ENCODE measurements at regions not wholly inside any gene's neighbourhood (a gene's known extent, or its start where the extent isn't known, plus 50 kb on each side); places are given as distances from the start of the nearest gene placed in this dataset.

DNA sequence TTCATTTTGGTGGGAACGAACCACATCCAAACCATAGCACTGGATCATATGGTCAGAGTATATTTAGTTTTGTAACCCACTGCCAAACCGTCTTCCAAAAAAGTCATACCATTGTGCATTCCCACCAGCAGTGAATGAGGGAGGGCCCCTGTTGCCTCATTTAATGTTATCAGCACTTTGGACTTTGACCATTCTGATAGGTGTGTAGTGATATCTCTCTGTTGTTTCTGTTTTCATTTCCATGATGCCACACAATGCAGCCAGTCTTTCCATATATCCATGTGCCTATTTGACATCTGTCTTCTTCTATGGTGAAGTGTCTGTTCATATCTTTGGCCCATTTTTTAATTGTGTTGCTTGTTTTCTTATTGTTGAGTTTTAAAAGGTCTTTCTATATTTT, 105.0 kb upstream of the PPP2R2D start:
- TF ChIP-seq GATA2 (IDR thresholded peaks at IDR 0.05; ENCODE audit: low read depth, low read length) (no peak), GATA3 (IDR thresholded peaks at IDR 0.05; ENCODE audit: low read depth, low read length) (no peak)

DNA sequence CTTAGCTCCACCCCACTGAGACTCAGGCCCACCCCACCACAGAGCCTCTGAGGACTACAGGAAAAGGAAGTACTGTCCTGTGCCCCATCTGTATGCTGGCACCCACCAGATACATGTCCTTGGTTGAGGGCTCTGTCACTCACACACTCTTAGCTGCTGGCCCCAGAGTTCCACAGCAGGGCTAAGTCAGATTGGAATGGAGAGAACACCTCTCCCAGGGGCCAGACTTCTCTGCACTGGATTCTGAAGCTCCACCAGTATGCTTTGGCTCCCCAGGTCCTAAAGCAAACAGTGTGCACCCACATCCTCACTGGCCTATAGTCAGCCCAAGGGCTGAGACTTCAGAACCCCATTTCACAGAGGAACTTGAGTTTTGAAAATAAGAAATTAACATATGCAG, 103.2 kb upstream of the PPP2R2D start:
- TF ChIP-seq GATA3 (IDR thresholded peaks at IDR 0.05; ENCODE audit: low read depth, low read length): no peak
- no peak for TF ChIP-seq GATA2 (IDR thresholded peaks at IDR 0.05; ENCODE audit: low read depth, low read length)

DNA sequence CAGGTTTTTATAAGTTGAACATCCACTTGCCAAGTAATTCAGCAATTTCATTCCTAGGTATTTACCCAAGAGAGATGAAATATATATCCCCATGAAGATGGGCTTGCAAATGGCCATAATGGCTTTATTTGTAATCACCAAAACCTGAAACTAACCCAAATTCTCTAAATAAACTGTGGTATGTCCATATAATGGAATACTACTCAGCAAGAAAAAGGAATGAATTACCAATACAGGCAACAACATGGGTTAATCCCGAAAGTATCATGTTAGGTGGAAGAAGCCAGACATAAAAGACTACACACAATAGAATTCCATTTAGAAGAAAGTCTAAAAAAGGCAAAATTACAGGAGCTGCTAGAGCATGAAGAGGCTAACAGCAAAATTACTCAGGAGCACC, 101.4 kb upstream of the PPP2R2D start:
- TF ChIP-seq GATA2 (IDR thresholded peaks at IDR 0.05; ENCODE audit: low read depth, low read length) (no peak), GATA3 (IDR thresholded peaks at IDR 0.05; ENCODE audit: low read depth, low read length) (no peak)

DNA sequence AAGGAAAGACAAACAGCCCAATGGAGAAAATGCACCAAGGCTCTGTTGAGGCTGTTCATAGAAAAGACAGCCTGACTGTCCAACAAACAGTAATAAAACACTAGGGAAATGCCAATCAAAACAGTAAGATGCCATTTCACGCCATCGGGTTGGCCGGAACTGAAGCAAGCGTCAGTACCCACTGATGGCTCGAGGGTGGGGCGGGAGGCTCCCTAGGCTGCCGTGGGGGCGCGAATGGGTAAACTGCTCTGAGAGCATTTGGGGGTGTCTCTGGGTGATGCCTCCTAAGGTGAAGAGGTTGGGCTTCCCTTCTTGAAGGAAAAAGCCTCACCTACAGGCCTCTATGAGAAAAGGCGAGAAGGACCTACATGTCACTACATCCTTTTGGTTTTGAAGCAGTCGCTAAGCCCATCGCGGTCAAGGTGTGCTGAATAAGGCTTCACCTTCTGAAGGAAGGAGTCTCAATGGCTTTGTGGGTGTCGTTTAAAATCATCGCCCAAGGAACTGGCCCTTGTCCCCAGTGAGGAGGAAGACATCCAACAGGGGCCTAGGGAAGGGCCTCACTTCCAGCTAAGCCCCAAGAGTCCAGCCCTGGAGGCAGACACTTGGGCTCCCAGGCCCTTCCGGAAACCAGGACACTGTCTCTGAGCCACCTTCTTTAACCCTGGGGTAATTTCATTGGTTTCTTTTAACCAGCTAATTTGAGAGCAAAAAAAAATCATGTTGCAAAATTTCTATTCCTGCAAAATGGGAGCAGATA, 98.5 kb upstream of the PPP2R2D start:
- TF ChIP-seq GATA2 (IDR thresholded peaks at IDR 0.05; ENCODE audit: low read depth, low read length) (no peak), GATA3 (IDR thresholded peaks at IDR 0.05; ENCODE audit: low read depth, low read length) (no peak)

DNA sequence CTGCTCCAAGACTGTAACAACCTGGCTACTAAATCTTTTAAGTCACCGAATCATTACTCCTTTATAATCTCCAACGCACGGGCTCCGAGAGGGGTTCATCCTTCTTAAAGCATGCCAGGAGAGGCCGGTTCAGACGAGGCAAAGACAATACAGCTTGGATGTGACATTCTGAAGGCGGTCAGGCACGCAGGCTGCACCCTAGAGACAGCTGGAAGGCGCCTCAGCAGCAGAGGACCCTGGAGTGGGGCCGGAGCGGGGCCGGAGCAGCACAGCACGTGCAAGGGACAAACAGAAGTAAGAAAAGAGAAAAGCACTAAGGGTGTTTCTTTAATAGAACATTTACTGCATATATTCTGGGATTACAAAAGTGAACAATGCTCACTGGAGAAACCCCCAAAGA, 97.8 kb upstream of the PPP2R2D start:
- TF ChIP-seq GATA2 (IDR thresholded peaks at IDR 0.05; ENCODE audit: low read depth, low read length): no peak
- TF ChIP-seq GATA3 (IDR thresholded peaks at IDR 0.05; ENCODE audit: low read depth, low read length): no peak

DNA sequence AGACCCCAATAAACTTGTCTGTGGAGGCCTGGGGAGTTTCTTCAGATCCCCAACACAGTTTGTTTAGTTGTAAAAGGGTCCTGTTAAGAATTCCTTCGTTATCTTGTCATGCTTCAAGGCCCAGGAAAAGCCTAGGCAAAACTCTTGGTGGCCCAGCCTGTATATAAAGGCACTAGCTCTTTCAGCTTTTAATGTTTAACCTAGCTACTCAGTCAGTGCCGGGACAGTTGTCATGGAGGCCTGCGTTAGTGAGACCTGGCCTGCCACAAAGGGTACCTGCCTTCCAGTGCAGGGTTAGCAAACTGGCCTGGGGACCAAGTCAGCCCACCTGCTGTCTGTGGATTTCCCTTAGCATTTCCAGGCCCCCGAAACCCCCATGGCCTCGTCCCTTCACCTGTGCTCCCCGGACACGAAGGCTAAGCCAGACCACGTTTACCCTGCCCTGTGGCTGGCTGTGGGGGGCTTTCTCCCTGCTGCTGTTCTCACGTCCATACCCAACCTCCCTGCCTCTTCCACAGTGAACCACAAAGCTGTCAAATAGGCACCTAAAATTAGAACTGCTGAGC, 96.9 kb upstream of the PPP2R2D start:
- TF ChIP-seq GATA2 (IDR thresholded peaks at IDR 0.05; ENCODE audit: low read depth, low read length) (no peak), GATA3 (IDR thresholded peaks at IDR 0.05; ENCODE audit: low read depth, low read length) (no peak)

DNA sequence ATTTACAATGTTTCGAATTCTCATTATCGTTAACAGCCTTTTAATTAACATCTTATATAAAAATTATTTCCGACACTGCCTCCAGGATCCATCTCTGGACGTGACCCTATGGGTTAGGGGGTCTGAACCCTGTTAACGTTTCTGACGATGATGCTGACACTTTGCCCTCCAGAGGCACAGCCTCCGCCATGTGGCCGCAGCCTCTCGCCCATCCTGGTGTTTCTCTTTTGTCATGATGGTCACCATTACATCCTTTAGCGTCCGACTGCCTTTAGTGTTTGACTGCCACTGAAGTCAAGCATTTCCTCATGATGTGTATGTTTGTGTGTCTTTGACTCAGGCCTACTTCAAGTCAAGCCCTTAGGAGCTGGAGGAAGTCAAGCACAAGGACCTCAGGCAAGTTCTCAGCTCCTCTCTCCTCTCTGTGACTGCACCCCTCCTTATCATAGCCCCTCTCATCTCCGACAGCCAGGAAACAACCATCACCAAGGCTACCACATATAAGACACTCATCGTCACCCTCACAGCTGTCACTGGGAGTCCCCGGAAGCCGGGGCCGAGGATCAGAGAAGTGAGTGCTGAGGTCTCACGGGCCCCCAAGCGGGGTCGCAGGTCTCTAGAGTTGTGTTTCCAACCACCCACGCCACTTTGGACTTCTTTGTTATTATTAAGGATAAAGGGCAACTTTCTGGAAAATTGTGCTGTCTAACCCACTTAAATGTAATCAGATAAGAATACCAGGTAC, 96.1 kb upstream of the PPP2R2D start:
- TF ChIP-seq GATA3 (IDR thresholded peaks at IDR 0.05; ENCODE audit: low read depth, low read length) (no peak), GATA2 (IDR thresholded peaks at IDR 0.05; ENCODE audit: low read depth, low read length) (no peak)

DNA sequence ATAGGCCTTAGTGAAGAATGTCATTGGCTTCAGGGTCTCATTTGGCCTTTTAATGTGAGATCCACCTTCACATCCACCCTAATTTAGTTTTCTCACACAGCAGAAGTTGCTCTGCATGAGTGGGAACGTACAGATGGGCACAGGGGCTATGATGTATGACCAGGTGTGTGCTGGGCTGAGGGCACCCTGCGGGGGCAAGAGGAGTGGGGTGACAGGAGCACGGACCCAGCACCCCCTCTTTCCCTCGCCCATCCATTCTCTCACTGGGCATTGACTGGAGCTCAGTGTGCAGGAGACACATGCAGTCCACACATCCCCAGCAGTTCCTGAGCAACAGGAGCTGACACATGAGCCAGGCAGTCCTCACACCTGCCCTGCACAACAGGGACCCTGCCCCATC, 95.1 kb upstream of the PPP2R2D start:
- TF ChIP-seq GATA3 (IDR thresholded peaks at IDR 0.05; ENCODE audit: low read depth, low read length) (no peak), GATA2 (IDR thresholded peaks at IDR 0.05; ENCODE audit: low read depth, low read length) (no peak)

DNA sequence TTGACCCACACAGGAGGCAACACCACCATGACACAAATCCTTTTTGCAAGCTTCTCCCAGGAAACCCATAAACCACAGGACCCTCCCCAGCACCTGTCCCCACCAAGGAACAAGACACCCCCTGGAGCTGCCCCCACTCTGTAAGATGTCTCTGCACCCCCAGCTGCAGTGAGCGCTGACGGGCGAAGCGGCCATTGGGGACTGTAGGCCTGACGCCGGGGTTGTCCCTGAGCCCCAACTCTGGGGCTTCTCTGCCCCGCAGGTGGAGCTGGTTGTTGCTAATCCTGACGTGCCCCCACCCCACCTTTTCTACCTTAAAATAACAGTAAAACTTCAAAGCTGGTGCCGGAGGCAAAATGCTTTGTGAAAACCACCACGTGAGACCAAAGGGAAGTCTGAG, 94.7 kb upstream of the PPP2R2D start:
- no peak for TF ChIP-seq GATA3 (IDR thresholded peaks at IDR 0.05; ENCODE audit: low read depth, low read length)
- TF ChIP-seq GATA2 (IDR thresholded peaks at IDR 0.05; ENCODE audit: low read depth, low read length): no peak

DNA sequence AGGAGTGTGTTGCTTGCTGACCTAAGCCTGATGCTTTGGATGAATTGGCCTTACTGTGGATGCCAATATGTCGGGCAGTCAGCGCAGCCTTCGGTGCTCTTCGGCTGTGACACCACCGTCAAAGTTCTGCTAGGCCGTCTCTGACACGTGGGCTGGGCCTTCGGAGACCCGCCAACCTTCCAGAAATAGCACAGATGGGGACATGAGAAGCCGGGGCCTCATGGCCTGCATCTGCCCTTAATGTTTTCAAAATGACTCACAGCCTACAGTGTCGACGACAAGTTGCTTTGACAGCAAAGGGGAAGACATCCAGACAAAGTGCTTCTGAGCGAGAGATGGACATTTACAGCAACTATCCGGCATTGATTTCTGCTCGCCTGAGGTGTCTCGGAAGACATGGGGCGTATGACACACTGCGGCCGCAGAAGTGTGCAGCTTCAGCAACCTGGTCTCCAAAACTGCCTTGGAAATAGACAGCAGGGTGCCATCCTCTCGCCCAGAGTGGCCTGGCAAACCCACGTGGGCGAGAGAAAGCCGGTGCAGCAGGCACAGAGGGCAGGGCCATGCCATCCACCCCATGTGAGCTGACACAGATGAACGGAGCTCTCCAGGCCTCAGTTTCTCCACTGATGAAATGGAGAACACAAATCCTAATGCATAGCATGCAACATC, 94.0 kb upstream of the PPP2R2D start:
- TF ChIP-seq GATA3 (IDR thresholded peaks at IDR 0.05; ENCODE audit: low read depth, low read length): no peak
- TF ChIP-seq GATA2 (IDR thresholded peaks at IDR 0.05; ENCODE audit: low read depth, low read length): no peak

DNA sequence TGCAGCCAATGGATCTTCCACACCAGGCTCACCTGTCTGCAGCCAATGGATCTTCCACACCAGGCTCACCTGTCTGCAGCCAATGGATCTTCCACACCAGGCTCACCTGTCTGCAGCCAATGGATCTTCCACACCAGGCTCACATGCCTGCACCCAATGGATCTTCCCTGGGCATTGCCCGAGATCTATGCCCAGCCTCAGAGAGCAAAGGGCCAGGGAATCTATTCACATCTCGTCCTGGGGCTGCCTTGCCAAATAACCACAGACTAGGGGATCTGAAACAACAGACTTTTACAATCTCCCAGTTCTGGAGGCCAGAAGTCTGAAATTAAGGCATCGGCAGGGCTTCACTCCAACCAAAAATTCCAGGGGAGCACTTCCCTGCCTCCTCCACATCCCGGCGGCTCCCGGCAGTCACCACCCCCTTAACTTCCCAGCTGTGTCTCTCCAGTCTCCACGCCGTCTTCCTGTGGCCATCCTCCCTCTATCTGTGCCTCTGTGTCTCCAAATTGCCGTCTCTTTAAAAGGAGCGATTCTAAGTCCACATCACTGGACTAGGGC, 92.4 kb upstream of the PPP2R2D start:
- TF ChIP-seq GATA3 (IDR thresholded peaks at IDR 0.05; ENCODE audit: low read depth, low read length): no peak
- no peak for TF ChIP-seq GATA2 (IDR thresholded peaks at IDR 0.05; ENCODE audit: low read depth, low read length)

DNA sequence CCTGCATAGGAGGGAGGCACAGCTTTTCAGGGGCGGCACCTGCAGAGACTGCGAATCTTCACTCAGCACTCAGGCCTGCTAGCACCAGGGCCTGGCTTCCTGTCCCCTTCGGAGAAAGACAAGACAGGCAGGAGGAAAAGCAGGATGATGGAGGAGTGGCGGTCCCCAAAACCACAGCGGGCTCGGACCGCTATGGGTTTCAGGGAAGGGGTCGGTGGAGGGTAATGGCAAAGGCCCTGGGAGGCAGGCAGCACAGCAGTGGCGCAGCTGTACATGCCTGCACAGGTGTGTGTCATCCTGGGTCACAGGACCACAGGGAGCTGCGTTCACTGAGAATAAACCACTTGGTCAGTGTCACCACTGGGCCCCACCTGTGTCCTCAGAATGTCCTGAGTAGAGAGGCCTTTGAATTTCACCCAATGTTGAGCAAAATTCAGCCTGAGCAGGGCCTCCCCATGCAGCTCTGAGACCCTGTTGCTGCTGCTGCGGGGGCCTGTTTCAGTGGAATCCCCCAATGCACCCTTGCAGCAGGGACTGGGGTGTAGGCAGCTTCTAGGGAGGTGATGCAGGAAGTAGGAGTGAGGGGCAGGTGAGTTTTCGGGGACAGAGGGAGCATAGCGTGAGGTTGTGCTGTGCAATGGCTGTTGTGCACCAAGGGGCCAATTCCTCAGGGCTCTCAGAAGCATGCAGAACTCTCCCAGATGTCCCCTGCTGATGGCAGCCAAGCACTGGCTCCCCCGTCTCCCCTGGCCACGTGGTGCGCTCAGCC, 90.6 kb upstream of the PPP2R2D start:
- TF ChIP-seq GATA3 (IDR thresholded peaks at IDR 0.05; ENCODE audit: low read depth, low read length): no peak
- no peak for TF ChIP-seq GATA2 (IDR thresholded peaks at IDR 0.05; ENCODE audit: low read depth, low read length)

All from SH-SY5Y (cell line).